Lower leg skin (tissue), 4 donors: ENCODE measurements at regions not wholly inside any gene's neighbourhood (a gene's known extent, or its start where the extent isn't known, plus 50 kb on each side); places are given as distances from the start of the nearest gene placed in this dataset.
A peak's percentile ranks its signal among the peaks of the same experiment; 100 is the strongest.

Experiments used
- DNase-seq, 2 donors: peaks; one replicate each; pipeline ENCODE4 v3.0.0-alpha.2; 2019; ENCODE audit warnings: low spot score in 2 of 2
- H3K4me3 ChIP-seq: fragments of 200-600 bp; sonication (generic); 2 replicates; pipeline ENCODE4 v1.5.1; 2017; ENCODE audit warnings: mild to moderate bottlenecking, low read depth; ENCODE audit not compliant: poor library complexity, severe bottlenecking
- CTCF ChIP-seq, 3 donors: fragments of 450-650 bp; IDR thresholded peaks; one replicate each; pipeline ENCODE4 v1.5.1; 2016; ENCODE audit warnings: antibody characterized with exemption in 3 of 3, mild to moderate bottlenecking in 3 of 3, moderate library complexity in 2 of 3
- POLR2A ChIP-seq, 2 donors: fragments of 450-650 bp; IDR thresholded peaks; one replicate each; pipeline ENCODE4 v1.6.1; 2016 to 2017; ENCODE audit warnings: antibody characterized with exemption in 2 of 2, mild to moderate bottlenecking in 1 of 2, moderate library complexity in 1 of 2
- WGBS, 2 donors: methylation state at CpG; one replicate each; pipeline ENCODE4 v1.1.5; 2018; 5-methylcytosine and 5-hydroxymethylcytosine counted together
- intact Hi-C: fragments of 100-400 bp; cut with DNase I; formaldehyde crosslinking; loops from one replicate; pipeline ENCODE4 v1.15.0; 2023; ENCODE audit warnings: low total_unique reads

GRCh38 chr20:48275286-48276020, 490.2 kb upstream of the SULF2 start:
- intact Hi-C loops = no loop called here
- H3K4me3 ChIP-seq = no peak overlapping the region
- WGBS, 2 donors = 66 to 81% methylated on average over 6 of the region's 6 CpGs
- TF ChIP-seq POLR2A (IDR thresholded peaks at IDR 0.05) = no peak
- no peak for TF ChIP-seq CTCF (IDR thresholded peaks at IDR 0.05)
- DNase-seq = no peak

GRCh38 chr20:48273843-48274242, 488.6 kb upstream of the SULF2 start:
- no peak overlapping the region for H3K4me3 ChIP-seq
- intact Hi-C loops = no loop called here
- no peak for DNase-seq
- TF ChIP-seq CTCF (IDR thresholded peaks at IDR 0.05) (no peak), POLR2A (IDR thresholded peaks at IDR 0.05) (no peak)

GRCh38 chr20:48270885-48271284, 485.6 kb upstream of the SULF2 start:
- no peak overlapping the region for H3K4me3 ChIP-seq
- intact Hi-C loops = no loop called here
- DNase-seq = no peak
- TF ChIP-seq CTCF (IDR thresholded peaks at IDR 0.05) (no peak), POLR2A (IDR thresholded peaks at IDR 0.05) (no peak)
- 83 to 100% methylated on average over 1 of the region's 1 CpG for WGBS, 2 donors

- WGBS, 2 donors = 94 to 96% methylated on average over 19 of the region's 19 CpGs
- intact Hi-C loops = no loop called here
- TF ChIP-seq CTCF (IDR thresholded peaks at IDR 0.05) (no peak), POLR2A (IDR thresholded peaks at IDR 0.05) (no peak)
- no peak overlapping the region for H3K4me3 ChIP-seq
- peak in 1 of 2 donors; percentile 66 for DNase-seq
Observed at GRCh38 chr20:48267860-48268633, 482.8 kb upstream of the SULF2 start.

GRCh38 chr20:48266571-48266970, 481.3 kb upstream of the SULF2 start:
- no peak for TF ChIP-seq POLR2A (IDR thresholded peaks at IDR 0.05)
- TF ChIP-seq CTCF (IDR thresholded peaks at IDR 0.05) = no peak
- WGBS, 2 donors = 87 to 88% methylated on average over 6 of the region's 6 CpGs
- no peak overlapping the region for H3K4me3 ChIP-seq
- no peak for DNase-seq
- intact Hi-C loops = no loop called here
